Adrenal gland (tissue), 5 donors: ENCODE measurements at regions not wholly inside any gene's neighbourhood (a gene's known extent, or its start where the extent isn't known, plus 50 kb on each side); places are given as distances from the start of the nearest gene placed in this dataset.

ENCODE experiments used
- CTCF ChIP-seq, 6 experiments: fragments of 450-650 bp in 4 of 6; fragments of 200-600 bp in 2 of 6; sonication (generic) in 1 of 6; IDR thresholded peaks; 1 replicate in 5 of 6; 2 replicates in 1 of 6; pipeline versions ENCODE4 v1.5.1 to v1.8.0; 2016 to 2021; ENCODE audit warnings: antibody characterized with exemption in 6 of 6, mild to moderate bottlenecking in 2 of 6, moderate library complexity in 1 of 6
- POLR2A ChIP-seq, 2 donors: fragments of 450-650 bp; IDR thresholded peaks; one replicate each; pipeline ENCODE4 v1.6.1; 2017; ENCODE audit warnings: antibody characterized with exemption in 2 of 2, mild to moderate bottlenecking in 2 of 2, moderate library complexity in 1 of 2
- donor health status: DM: no; HTN: no; CAD: no.

GRCh38 chr3:152192050-152192449 is 76.7 kb upstream of the MBNL1 start:
- TF ChIP-seq CTCF (IDR thresholded peaks at IDR 0.05) (no peak), POLR2A (IDR thresholded peaks at IDR 0.05) (no peak)
